Stimulated activated naive B cell treated with anti-CD40 and anti-IgM and Interleukin-4, amounts not matched to agents 10 μg/mL and 1 μg/mL and 100 μg/mL, for 72 hours (primary cell): ENCODE measurements at regions not wholly inside any gene's neighbourhood (a gene's known extent, or its start where the extent isn't known, plus 50 kb on each side); places are given as distances from the start of the nearest gene placed in this dataset.

Experiments used
- ATAC-seq, 2 donors: fragments of 150-1000 bp; cut with Tn5 transposase; replicated peaks; 2 replicates each; pipeline ENCODE4 v1.10.0; 2021; ENCODE audit warnings: moderate library complexity in 1 of 2
- DNase-seq: peaks from one replicate; pipeline ENCODE4 v3.0.0; 2021
- H3K27ac Mint-ChIP-seq: one replicate; pipeline ENCODE4 v1.8.0; 2022; ENCODE audit warnings: mild to moderate bottlenecking, mixed read lengths
- H3K27me3 Mint-ChIP-seq, 2 donors: one replicate each; pipeline ENCODE4 v1.8.0; 2022; ENCODE audit warnings: mixed read lengths in 2 of 2
- H3K36me3 Mint-ChIP-seq, 2 donors: one replicate each; pipeline ENCODE4 v1.8.0; 2022; ENCODE audit warnings: mixed read lengths in 2 of 2, mild to moderate bottlenecking in 1 of 2
- H3K4me1 Mint-ChIP-seq, 2 donors: one replicate each; pipeline ENCODE4 v1.8.0; 2022; ENCODE audit warnings: mixed read lengths in 2 of 2, mild to moderate bottlenecking in 1 of 2
- H3K4me3 Mint-ChIP-seq, 2 donors: one replicate each; pipeline ENCODE4 v1.8.0; 2022; ENCODE audit warnings: mild to moderate bottlenecking in 2 of 2, mixed read lengths in 2 of 2, moderate library complexity in 1 of 2
- H3K9me3 Mint-ChIP-seq, 2 donors: one replicate each; pipeline ENCODE4 v1.8.0; 2022; ENCODE audit warnings: mixed read lengths in 2 of 2, mild to moderate bottlenecking in 1 of 2

- Mint-ChIP-seq H3K4me3 (no peak overlapping the region), H3K27me3 (peaks cover 0 to 14% of the 10 kb centered on the region in 2 donors), H3K36me3 (no peaks in the 10 kb centered on the region), H3K9me3 (no peaks in the 10 kb centered on the region), H3K4me1 (peaks cover 2 to 5% of the 10 kb centered on the region in 2 donors), H3K27ac (no peak overlapping the region)
- ATAC-seq, result no peak
- no peak for DNase-seq
Observed at GRCh38 chr14:97452314-97452713, 655.1 kb downstream of the VRK1 start.

- Mint-ChIP-seq H3K27ac (no peak overlapping the region), H3K27me3 (peaks cover 10 to 27% of the 10 kb centered on the region in 2 donors), H3K4me3 (no peak overlapping the region), H3K4me1 (peaks cover 6 to 16% of the 10 kb centered on the region in 2 donors), H3K36me3 (peaks cover 0 to 2% of the 10 kb centered on the region in 2 donors), H3K9me3 (peaks cover 0 to 1% of the 10 kb centered on the region in 2 donors)
- DNase-seq, result no peak
- ATAC-seq, result no peak
Observed at GRCh38 chr14:97453991-97454390, 656.8 kb downstream of the VRK1 start.

- Mint-ChIP-seq H3K4me1 (peaks cover 8 to 20% of the 10 kb centered on the region in 2 donors), H3K36me3 (peaks cover 0 to 2% of the 10 kb centered on the region in 2 donors), H3K27me3 (peaks cover 14 to 30% of the 10 kb centered on the region in 2 donors), H3K9me3 (peaks cover 0 to 1% of the 10 kb centered on the region in 2 donors), H3K4me3 (no peak overlapping the region), H3K27ac (no peak overlapping the region)
- ATAC-seq (no peak), DNase-seq (no peak)
Observed at GRCh38 chr14:97456462-97456861, 659.3 kb downstream of the VRK1 start.

GRCh38 chr14:97456958-97457357 lies 659.8 kb downstream of the VRK1 start:
- Mint-ChIP-seq H3K27ac (no peak overlapping the region), H3K4me3 (no peak overlapping the region), H3K36me3 (peaks cover 0 to 2% of the 10 kb centered on the region in 2 donors), H3K27me3 (peaks cover 14 to 30% of the 10 kb centered on the region in 2 donors), H3K4me1 (peaks cover 8 to 20% of the 10 kb centered on the region in 2 donors), H3K9me3 (peaks cover 1 to 3% of the 10 kb centered on the region in 2 donors)
- DNase-seq (no peak), ATAC-seq (peak; percentile 72 to 77)

GRCh38 chr14:97457575-97458085 lies 660.4 kb downstream of the VRK1 start:
- Mint-ChIP-seq H3K4me1 (peaks cover 8 to 20% of the 10 kb centered on the region in 2 donors), H3K9me3 (peaks cover 3% of the 10 kb centered on the region in 2 donors), H3K27me3 (peaks cover 14 to 30% of the 10 kb centered on the region in 2 donors), H3K36me3 (peaks cover 0 to 2% of the 10 kb centered on the region in 2 donors), H3K4me3 (no peak overlapping the region), H3K27ac (no peak overlapping the region)
- ATAC-seq (no peak), DNase-seq (no peak)

- ATAC-seq (no peak), DNase-seq (no peak)
- peaks cover 14 to 30% of the 10 kb centered on the region in 2 donors for H3K27me3 Mint-ChIP-seq
- H3K4me3 Mint-ChIP-seq, result peak overlapping the region; percentile 79 to 84
- H3K4me1 Mint-ChIP-seq, result peaks cover 8 to 20% of the 10 kb centered on the region in 2 donors
- H3K9me3 Mint-ChIP-seq, result peaks cover 3 to 7% of the 10 kb centered on the region in 2 donors
- peak overlapping the region; percentile 22 for H3K27ac Mint-ChIP-seq
- H3K36me3 Mint-ChIP-seq, result peaks cover 0 to 2% of the 10 kb centered on the region in 2 donors
Observed at GRCh38 chr14:97458255-97458654, 661.1 kb downstream of the VRK1 start.

- peak; percentile 9 for DNase-seq
- H3K27me3 Mint-ChIP-seq, result peaks cover 14 to 30% of the 10 kb centered on the region in 2 donors
- peak overlapping the region; percentile 79 to 84 for H3K4me3 Mint-ChIP-seq
- H3K9me3 Mint-ChIP-seq, result peaks cover 3 to 7% of the 10 kb centered on the region in 2 donors
- H3K36me3 Mint-ChIP-seq, result peaks cover 0 to 2% of the 10 kb centered on the region in 2 donors
- peak; percentile 72 to 75 for ATAC-seq
- peak overlapping the region; percentile 22 for H3K27ac Mint-ChIP-seq
- H3K4me1 Mint-ChIP-seq, result peaks cover 8 to 20% of the 10 kb centered on the region in 2 donors
Observed at GRCh38 chr14:97458661-97459579, 661.7 kb downstream of the VRK1 start.

- Mint-ChIP-seq H3K4me1 (peaks cover 8 to 17% of the 10 kb centered on the region in 2 donors), H3K4me3 (no peak overlapping the region), H3K9me3 (peaks cover 3 to 7% of the 10 kb centered on the region in 2 donors), H3K27me3 (peaks cover 14 to 18% of the 10 kb centered on the region in 2 donors), H3K27ac (no peak overlapping the region), H3K36me3 (peaks cover 0 to 2% of the 10 kb centered on the region in 2 donors)
- DNase-seq (no peak), ATAC-seq (no peak)
Observed at GRCh38 chr14:97462081-97462480, 664.9 kb downstream of the VRK1 start.

GRCh38 chr14:97468220-97468619 lies 671.0 kb downstream of the VRK1 start:
- no peak overlapping the region for H3K27ac Mint-ChIP-seq

GRCh38 chr14:97477353-97477752 lies 680.2 kb downstream of the VRK1 start:
- H3K4me3 Mint-ChIP-seq, result no peak overlapping the region
- H3K27ac Mint-ChIP-seq, result no peak overlapping the region
- H3K9me3 Mint-ChIP-seq, result no peaks in the 10 kb centered on the region
- H3K4me1 Mint-ChIP-seq, result no peaks in the 10 kb centered on the region
- ATAC-seq, result no peak
- DNase-seq, result no peak
- no peaks in the 10 kb centered on the region for H3K36me3 Mint-ChIP-seq
- H3K27me3 Mint-ChIP-seq, result peaks cover 3 to 5% of the 10 kb centered on the region in 2 donors

More at GRCh38 chr14:97468220-97468619, 671.0 kb downstream of the VRK1 start:
- Mint-ChIP-seq H3K4me1 (no peaks in the 10 kb centered on the region), H3K9me3 (peaks cover 0 to under 1% of the 10 kb centered on the region in 2 donors), H3K4me3 (no peak overlapping the region), H3K36me3 (no peaks in the 10 kb centered on the region), H3K27me3 (peaks cover 0 to 5% of the 10 kb centered on the region in 2 donors)
- DNase-seq (no peak), ATAC-seq (no peak)

- Mint-ChIP-seq H3K27me3 (peaks cover 0 to 5% of the 10 kb centered on the region in 2 donors), H3K27ac (no peak overlapping the region), H3K4me1 (no peaks in the 10 kb centered on the region), H3K36me3 (no peaks in the 10 kb centered on the region), H3K9me3 (peaks cover 0 to 3% of the 10 kb centered on the region in 2 donors), H3K4me3 (no peak overlapping the region)
- ATAC-seq, result no peak
- DNase-seq, result no peak
Observed at GRCh38 chr14:97485201-97485600, 688.0 kb downstream of the VRK1 start.

GRCh38 chr14:97486601-97487120 lies 689.5 kb downstream of the VRK1 start:
- H3K4me3 Mint-ChIP-seq, result no peak overlapping the region
- peaks cover 0 to 3% of the 10 kb centered on the region in 2 donors for H3K27me3 Mint-ChIP-seq
- peaks cover 0 to 3% of the 10 kb centered on the region in 2 donors for H3K9me3 Mint-ChIP-seq
- no peaks in the 10 kb centered on the region for H3K36me3 Mint-ChIP-seq
- no peak overlapping the region for H3K27ac Mint-ChIP-seq
- ATAC-seq, result no peak
- no peaks in the 10 kb centered on the region for H3K4me1 Mint-ChIP-seq
- no peak for DNase-seq

GRCh38 chr14:97489750-97490149 lies 692.6 kb downstream of the VRK1 start:
- ATAC-seq, result no peak
- DNase-seq, result no peak
- H3K36me3 Mint-ChIP-seq, result no peaks in the 10 kb centered on the region
- no peaks in the 10 kb centered on the region for H3K4me1 Mint-ChIP-seq
- no peak overlapping the region for H3K27ac Mint-ChIP-seq
- peaks cover 6% of the 10 kb centered on the region in 2 donors for H3K9me3 Mint-ChIP-seq
- no peaks in the 10 kb centered on the region for H3K27me3 Mint-ChIP-seq
- H3K4me3 Mint-ChIP-seq, result no peak overlapping the region

GRCh38 chr14:97490521-97491070 lies 693.4 kb downstream of the VRK1 start:
- DNase-seq, result no peak
- ATAC-seq, result no peak
- peaks cover 6% of the 10 kb centered on the region in 2 donors for H3K9me3 Mint-ChIP-seq
- no peak overlapping the region for H3K4me3 Mint-ChIP-seq
- no peaks in the 10 kb centered on the region for H3K27me3 Mint-ChIP-seq
- H3K4me1 Mint-ChIP-seq, result no peaks in the 10 kb centered on the region
- H3K36me3 Mint-ChIP-seq, result no peaks in the 10 kb centered on the region
- no peak overlapping the region for H3K27ac Mint-ChIP-seq
